ENCODE measurements at regions not wholly inside any gene's neighbourhood (a gene's known extent, or its start where the extent isn't known, plus 50 kb on each side); places are given as distances from the start of the nearest gene placed in this dataset.

DNA sequence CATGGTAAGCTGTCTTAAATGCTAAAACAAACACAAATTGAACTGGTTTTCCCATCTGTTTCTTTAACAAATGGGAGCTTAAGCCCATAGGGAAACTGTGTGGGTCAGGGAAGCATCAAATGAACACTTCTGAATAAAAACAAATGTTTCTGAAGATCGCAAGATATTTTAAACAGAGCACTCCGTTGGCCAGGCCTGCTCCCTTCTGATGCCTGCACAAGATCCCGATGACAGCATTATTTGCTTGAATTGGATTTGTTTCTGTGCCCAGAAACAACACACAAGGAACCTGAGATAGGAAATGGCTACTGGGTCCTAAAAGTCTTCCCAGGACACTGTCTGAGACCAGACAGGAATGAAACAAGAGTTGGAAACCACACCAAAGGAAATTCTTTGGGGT is 425.8 kb upstream of the ZFHX3 start (continued):
- TF ChIP-seq ZHX2 (IDR thresholded peaks at IDR 0.05; ENCODE audit: low read depth) (no peak), ZHX2 (CRISPR knock-in tag; IDR thresholded peaks at IDR 0.05; ENCODE audit: borderline replicate concordance) (no peak), PRMT3 (CRISPR knock-in tag; IDR thresholded peaks at IDR 0.05; ENCODE audit: borderline replicate concordance, low read depth) (no peak), ZNF121 (CRISPR knock-in tag; IDR thresholded peaks at IDR 0.05) (no peak), ZSCAN31 (CRISPR knock-in tag; IDR thresholded peaks at IDR 0.05; ENCODE audit: low read depth) (no peak), ZNF83 (CRISPR knock-in tag; IDR thresholded peaks at IDR 0.05; ENCODE audit: borderline replicate concordance) (no peak), FLYWCH1 (CRISPR knock-in tag; IDR thresholded peaks at IDR 0.05) (no peak), ZBTB38 (CRISPR knock-in tag; IDR thresholded peaks at IDR 0.05) (no peak), ZNF337 (CRISPR knock-in tag; IDR thresholded peaks at IDR 0.05; ENCODE audit: borderline replicate concordance, low read depth) (no peak), IKZF4 (CRISPR knock-in tag; IDR thresholded peaks at IDR 0.05; ENCODE audit: borderline replicate concordance, low read depth, not compliant biosample characterization) (no peak), FOXO1 (CRISPR knock-in tag; IDR thresholded peaks at IDR 0.05) (no peak), TBP (CRISPR knock-in tag; IDR thresholded peaks at IDR 0.05) (no peak), ZNF878 (CRISPR knock-in tag; IDR thresholded peaks at IDR 0.05) (no peak), ZNF749 (CRISPR knock-in tag; IDR thresholded peaks at IDR 0.05; ENCODE audit: borderline replicate concordance) (no peak), NCOR1 (IDR thresholded peaks at IDR 0.05; ENCODE audit: borderline replicate concordance, low read length) (no peak), SMAD9 (CRISPR knock-in tag; IDR thresholded peaks at IDR 0.05) (no peak)
- TF ChIP-seq, protein P1, sequence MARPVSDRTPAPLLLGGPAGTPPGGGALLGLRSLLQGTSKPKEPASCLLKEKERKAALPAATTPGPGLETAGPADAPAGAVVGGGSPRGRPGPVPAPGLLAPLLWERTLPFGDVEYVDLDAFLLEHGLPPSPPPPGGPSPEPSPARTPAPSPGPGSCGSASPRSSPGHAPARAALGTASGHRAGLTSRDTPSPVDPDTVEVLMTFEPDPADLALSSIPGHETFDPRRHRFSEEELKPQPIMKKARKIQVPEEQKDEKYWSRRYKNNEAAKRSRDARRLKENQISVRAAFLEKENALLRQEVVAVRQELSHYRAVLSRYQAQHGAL (CRISPR knock-in tag; IDR thresholded peaks at IDR 0.05; ENCODE audit: not compliant biosample characterization), result no peak

Data from HepG2 (cell line).